GM19351 (cell line): ENCODE measurements at regions not wholly inside any gene's neighbourhood (a gene's known extent, or its start where the extent isn't known, plus 50 kb on each side); places are given as distances from the start of the nearest gene placed in this dataset.
A peak's percentile ranks its signal among the peaks of the same experiment; 100 is the strongest.
"Not testable (repeated sequence)": the region's sequence is repeated elsewhere in the genome, so short reads cannot be mapped to it uniquely, and the experiment has no call there.

Experiments
- ATAC-seq: cut with Tn5 transposase; IDR thresholded peaks from one replicate; pipeline ENCODE4 v1.9.1; 2021; ENCODE audit warnings: mild to moderate bottlenecking, moderate library complexity; ENCODE audit not compliant: unreplicated experiment

DNA sequence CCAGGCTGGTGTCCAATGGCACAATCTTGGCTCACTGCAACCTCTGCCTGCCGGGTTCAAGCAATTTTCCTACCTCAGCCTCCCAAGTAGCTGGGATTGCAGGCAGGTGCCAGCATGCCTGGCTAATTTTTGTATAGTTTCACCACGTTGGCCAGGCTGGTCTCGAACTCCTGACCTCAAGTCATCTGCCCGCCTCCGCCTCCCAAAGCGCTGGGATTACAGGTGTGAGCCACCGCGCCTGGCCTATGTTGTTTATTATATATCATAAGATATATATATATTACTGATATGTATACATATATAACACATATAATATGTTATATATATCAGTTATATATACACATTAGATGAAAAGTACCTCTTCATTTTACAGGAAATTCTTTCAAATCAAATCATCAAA, 914.7 kb downstream of the FOXD4L5 start:
- ATAC-seq, result not testable (repeated sequence)

DNA sequence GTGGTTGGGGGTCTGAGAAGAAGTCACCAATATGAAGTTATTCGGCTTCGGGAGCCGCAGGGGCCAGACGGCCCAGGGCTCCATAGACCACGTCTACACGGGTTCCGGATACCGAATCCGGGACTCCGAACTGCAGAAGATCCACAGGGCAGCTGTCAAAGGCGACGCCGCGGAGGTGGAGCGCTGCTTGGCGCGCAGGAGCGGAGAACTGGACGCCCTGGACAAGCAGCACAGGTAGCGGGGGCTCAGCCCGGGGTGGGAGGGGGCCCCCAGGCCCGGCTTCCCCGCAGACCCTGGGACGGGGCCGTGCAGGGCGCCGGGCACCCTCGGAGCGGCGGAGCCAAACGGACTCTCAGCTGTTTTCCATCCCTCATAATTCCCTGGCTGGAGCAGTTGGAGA, 915.4 kb downstream of the FOXD4L5 start:
- ATAC-seq, result not testable (repeated sequence)

DNA sequence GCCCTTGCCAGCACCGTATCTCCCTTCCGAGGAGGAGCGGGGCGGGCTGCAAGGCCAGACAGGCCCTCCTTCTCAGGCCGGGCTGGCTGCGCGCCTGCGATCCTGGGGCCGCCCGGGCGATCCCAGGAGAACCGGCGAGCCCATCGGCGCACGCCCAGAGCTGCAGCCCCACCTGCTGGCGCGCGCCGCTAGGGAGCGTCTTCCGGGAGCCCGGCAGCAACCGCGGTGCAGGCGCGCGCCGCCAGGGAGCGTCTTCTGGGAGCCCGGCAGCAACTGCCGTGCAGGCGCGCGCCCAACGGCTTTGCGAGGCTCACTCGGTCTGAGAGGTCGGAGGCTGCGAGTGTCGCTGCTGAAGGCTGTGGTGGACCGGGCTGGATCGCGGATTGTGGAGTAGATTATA, 915.9 kb downstream of the FOXD4L5 start:
- peak; percentile 100 for ATAC-seq

DNA sequence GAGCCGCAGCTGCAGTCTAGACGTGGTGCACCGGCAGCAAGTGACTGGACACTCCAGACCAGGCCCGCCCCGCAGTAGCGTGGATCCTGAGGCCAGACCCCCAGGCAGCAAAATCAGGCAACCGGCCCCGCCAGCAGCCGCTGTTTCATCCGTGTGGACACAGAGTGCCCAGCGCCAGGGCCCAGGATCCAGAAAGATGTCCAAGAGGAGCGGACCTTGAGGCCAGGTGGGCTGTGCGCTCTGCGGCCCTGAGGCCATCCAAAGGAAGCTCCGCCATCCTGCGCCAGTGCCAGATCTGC, 916.4 kb downstream of the FOXD4L5 start:
- ATAC-seq, result not testable (repeated sequence)

DNA sequence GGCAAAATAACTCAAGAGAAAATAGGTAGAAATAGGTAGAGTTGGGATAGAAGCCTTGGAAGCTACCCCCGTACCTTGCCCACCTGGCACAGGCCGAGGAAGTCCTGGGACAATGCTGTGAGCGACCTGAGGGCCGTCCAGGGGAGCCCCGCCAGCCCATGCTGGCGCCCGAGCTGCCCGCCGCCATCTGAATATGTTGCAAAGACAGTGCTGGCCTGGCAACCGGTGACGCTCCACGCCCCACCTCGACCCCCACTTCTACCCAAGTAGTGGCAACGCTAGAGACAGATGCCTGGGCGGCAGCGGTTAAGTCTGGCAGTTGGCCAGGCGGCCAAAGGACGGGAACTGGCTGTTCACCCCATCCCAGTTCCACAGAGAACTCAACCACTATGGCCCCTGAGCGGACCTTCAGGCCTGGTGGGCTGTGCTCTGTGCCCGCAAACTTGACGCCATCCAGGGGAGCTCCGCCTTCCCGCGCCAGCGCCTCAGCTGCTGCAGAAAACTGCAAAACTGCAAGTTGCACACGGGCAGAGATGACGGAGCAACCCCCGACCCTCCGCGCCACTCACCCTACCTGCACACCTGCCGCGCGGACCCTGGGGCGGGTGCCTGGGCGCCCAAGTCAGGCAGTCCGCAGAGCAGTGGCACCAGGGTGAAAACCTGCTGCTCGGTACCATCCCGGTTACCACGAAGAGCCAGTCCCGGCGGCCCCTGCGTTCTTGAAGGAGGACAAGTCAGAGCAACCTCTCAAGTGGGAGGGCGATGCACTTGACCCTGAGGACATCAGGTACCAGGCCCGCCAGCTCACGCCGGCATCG, 917.0 kb downstream of the FOXD4L5 start:
- not testable (repeated sequence) for ATAC-seq
